Left lobe of liver (tissue), 2 donors: ENCODE measurements at regions not wholly inside any gene's neighbourhood (a gene's known extent, or its start where the extent isn't known, plus 50 kb on each side); places are given as distances from the start of the nearest gene placed in this dataset.

Experiments
- ATAC-seq: fragments of 200-7000 bp; cut with Tn5 transposase; one replicate; pipeline ENCODE4 v1.9.1; 2020; ENCODE audit warnings: mild to moderate bottlenecking, moderate library complexity
- DNase-seq: peaks from one replicate; pipeline ENCODE4 v3.0.0-alpha.2; 2020; ENCODE audit warnings: low spot score
- donor health status: DM: no; HTN: no; CAD: no; lungs with moderate emphysema.
- donor health status: DM: no; HTN: yes; CAD: no.

GRCh38 chr12:90020014-90020413, 311.4 kb upstream of the ATP2B1 start:
- no peak for DNase-seq
- no peak for ATAC-seq

GRCh38 chr12:90017316-90017715, 308.7 kb upstream of the ATP2B1 start:
- no peak for DNase-seq
- no peak for ATAC-seq

- no peak for ATAC-seq
These were observed 306.6 kb upstream of the ATP2B1 start for GRCh38 chr12:90015228-90015627.

DNA sequence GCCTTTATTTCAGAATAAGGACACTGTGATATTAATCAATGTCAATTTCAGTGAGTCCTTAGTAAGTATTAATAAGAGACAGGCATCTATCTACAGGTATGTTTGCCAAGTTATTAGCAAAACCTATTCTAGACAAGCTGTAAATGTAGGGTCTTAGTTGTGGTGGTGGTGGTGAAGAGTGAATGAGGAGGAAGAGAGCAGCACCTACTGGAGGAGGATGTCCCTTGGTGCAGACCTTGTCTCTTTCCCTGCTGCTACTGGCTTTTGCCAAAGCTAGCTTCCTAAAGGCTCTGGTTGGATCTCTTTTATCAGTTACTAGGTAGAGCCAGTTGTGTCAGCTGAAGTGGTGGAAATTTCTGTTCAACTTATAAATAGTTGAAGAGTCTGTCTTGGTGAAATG, 304.8 kb upstream of the ATP2B1 start:
- DNase-seq (no peak), ATAC-seq (no peak)

More at GRCh38 chr12:90015228-90015627, 306.6 kb upstream of the ATP2B1 start:
- no peak for DNase-seq

DNA sequence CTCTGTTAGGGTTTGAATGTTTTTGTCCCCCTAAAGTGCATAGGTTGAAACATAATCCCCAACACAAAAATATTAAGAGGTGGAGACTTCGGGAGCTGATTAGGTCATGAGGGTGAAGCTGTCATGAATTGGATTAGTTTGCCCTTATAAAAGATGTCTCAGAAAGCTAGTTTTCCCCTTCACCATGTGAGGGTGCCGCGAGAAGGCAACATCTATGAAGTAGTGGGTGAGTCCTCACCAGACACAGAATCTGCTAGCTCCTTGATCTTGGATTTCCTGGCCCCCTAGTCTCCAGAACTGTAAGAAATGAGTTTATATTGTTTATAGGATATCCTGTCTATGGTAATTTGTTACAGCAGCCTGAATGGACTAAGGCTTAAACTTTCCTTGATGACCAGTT, 301.5 kb upstream of the ATP2B1 start:
- DNase-seq (no peak), ATAC-seq (no peak)

GRCh38 chr12:90008277-90008676, 299.6 kb upstream of the ATP2B1 start:
- no peak for ATAC-seq
- no peak for DNase-seq

DNA sequence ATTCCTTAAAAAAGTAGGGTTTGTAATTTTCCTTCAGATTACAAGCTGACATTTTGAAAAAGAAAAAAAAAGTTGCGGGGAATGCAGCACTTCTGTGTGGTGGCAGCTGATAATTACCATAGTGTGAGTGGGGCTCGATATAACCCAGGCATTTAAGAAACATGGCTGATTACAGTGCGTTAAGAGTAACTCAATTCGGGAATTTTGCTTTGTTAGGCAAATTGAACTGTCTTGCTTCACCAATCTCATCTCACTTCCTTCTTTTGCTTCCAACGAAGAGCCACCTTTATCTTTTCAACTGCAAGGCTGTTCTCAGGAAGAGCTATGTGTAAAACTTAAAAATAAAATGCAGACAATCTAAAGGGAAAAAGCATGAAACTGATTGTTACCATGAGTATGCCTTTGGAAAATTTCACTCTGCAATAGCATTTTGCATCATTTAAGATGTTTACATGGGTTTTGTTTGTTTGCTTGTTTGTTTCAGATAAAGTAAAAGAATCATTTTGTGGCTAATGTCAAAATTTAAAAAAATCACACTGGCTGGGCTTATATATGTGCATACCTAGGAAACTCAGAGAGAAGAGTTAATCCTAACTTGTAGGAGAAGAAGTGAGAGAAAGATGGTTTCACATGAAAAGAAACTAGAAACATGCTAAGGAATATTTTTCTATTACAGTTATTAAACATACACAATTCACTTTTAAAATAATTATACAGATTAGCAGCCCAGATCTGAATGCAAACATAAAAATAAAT, 295.9 kb upstream of the ATP2B1 start:
- ATAC-seq (no peak), DNase-seq (no peak)

- ATAC-seq (no peak), DNase-seq (no peak)
These were observed 295.1 kb upstream of the ATP2B1 start for GRCh38 chr12:90003688-90004087.

DNA sequence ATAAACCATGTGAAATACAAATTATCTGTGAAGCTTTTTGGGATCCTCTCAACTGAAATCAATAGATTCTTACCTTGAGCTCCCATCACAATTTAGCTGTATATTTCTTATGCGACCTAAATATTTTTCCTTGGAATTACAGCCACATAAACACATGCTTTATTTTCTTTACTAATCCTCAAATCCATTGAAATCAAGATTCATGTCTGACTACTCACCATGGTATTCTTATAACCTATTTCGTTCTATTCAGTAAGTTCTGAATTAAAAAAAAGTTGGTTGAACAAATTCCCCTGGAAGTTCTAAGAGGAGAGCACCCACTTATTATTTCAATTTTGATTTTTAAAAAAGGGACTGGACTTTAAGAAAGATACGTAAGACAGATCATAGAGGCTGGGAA, 292.1 kb upstream of the ATP2B1 start:
- ATAC-seq (no peak), DNase-seq (no peak)

GRCh38 chr12:89999699-90000505, 291.3 kb upstream of the ATP2B1 start:
- ATAC-seq (no peak), DNase-seq (no peak)

DNA sequence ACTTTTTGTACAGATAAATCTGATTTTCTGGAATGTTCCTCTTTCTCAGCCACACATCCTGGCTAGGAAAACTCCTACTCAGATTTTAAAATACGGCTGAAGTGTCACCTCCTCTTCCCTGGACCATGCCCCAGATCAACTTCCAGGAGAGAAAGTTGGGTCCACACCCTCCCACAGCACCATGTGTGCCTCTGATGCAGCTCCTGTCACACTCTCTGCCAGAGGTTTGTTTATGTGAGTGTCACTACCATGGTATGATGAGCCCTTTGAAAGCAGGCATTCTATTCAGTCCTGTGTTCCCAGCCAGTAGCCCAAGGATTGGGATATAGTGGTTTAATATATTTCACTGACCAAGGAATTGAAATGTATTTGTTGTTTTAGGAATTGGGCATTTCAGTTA, 287.2 kb upstream of the ATP2B1 start:
- no peak for DNase-seq
- ATAC-seq, result no peak

DNA sequence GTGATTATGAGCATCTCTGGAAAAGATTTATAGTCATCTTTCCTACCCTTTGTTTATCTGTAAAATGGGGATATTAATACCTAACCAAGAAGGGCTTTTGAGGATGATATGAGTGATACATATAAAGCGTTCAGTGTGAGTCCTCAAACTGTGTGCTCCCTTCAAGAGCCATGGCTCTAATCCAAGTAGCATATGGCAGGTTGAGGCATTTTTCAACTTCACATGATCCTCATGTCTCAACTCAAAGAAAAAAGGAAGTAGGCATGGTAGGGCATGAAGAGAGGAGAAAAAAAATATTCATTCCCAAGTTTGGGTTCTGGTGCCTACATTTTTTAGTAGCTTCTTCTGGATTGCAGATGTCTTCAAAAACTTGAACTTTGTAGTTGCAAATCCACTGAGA, 286.3 kb upstream of the ATP2B1 start:
- no peak for ATAC-seq
- DNase-seq, result no peak

DNA sequence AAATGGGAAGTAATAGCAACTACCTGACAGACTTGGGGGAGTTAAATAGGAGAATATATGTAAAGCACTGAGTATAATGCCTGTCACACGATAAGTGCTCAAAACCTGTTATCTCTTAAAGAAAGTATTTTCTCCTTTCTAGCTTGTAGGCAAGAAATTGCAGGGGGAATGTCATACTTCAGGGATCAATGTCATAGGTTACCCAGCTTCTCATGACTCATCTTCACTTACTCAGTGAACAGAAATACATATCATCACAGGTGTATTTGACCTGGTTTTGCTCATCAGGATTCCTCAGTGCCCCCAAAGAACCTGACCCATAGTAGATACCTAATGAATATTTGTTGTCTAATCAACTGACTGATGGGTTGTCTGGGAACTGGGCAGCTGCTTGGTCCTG, 285.0 kb upstream of the ATP2B1 start:
- DNase-seq, result no peak
- ATAC-seq, result no peak

DNA sequence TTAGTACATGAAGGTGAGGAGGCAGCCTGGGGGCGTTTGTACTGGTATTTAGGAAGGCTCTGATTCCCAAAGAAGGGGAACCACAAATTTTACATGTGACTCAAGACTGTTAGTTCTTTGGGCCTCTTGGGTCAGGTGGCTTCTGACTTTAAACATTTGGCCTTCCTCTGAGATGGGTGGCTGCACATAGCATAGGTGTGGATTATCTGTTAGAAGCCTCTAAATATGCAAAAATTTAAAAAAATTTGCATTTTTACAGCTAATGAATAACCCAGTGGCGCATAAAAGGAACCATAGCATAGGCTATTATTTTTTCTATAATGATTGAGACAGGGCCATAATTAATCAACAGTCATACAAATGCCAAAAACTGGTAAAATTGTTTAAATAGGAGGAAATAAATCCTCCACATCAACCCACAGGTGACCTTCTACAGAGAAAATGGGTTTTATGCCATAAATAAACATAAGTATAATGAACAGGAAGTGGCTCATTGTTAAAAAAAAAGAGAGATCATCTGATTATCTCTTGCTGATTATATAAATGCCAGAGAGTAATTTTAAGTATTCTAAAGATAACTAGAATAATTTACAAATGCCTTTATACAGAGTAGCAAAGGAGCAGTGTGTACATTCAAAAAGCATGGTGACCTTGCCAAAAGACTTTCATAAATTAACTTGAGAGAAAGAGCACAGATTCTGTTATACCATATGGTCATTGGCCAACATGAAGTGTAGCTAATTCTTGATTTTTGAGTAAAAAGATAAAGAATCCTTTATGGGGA, 284.2 kb upstream of the ATP2B1 start:
- ATAC-seq, result no peak
- DNase-seq, result no peak

GRCh38 chr12:89991807-89992590, 283.4 kb upstream of the ATP2B1 start:
- no peak for ATAC-seq
- DNase-seq, result no peak

- DNase-seq (no peak), ATAC-seq (no peak)
These were observed 279.7 kb upstream of the ATP2B1 start for GRCh38 chr12:89988188-89988915.

GRCh38 chr12:89985935-89986334, 277.3 kb upstream of the ATP2B1 start:
- no peak for ATAC-seq

GRCh38 chr12:89984846-89985245, 276.2 kb upstream of the ATP2B1 start:
- ATAC-seq (no peak), DNase-seq (no peak)

More at GRCh38 chr12:89985935-89986334, 277.3 kb upstream of the ATP2B1 start:
- DNase-seq, result no peak

DNA sequence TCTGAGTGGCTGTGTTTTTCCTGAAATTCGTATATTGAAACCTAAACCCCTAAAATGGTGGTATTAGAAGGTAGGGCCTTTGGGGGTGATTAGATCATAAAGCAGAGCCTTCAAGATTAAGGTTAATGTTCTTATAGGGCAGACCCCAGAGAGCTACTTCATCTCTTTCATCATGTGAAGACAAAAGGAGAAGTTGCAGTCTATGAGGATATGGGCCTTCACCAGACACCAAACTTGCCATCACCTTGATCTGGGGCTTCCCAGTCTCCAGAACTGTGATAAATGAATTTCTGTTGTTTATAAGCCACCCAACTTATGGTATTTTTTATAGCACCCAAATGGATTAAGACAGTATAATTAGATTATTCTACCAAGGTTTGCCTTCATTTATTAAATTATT, 275.0 kb upstream of the ATP2B1 start:
- DNase-seq (no peak), ATAC-seq (no peak)

GRCh38 chr12:89980236-89980635, 271.6 kb upstream of the ATP2B1 start:
- peak; percentile 44 for ATAC-seq
- no peak for DNase-seq
